Endothelial cell of umbilical vein (primary cell): ENCODE measurements at regions not wholly inside any gene's neighbourhood (a gene's known extent, or its start where the extent isn't known, plus 50 kb on each side); places are given as distances from the start of the nearest gene placed in this dataset.

Experiments
- BruUV-seq: library from RNA; stranded (reverse); fragments of 400-500 nt; replicated peaks from 2 replicates; lab custom pipeline; 2021; lab: Mats Ljungman, UMichigan
- CTCF ChIA-PET: fragments of 300-600, 350-600 bp; sonication (Branson Sonifier 250); formaldehyde crosslinking; loops from one replicate; lab custom pipeline; 2021; ENCODE audit warnings: antibody characterized with exemption, inconsistent platforms; lab: Charles Lee
- POLR2A ChIA-PET: fragments of 300-600, 350-600 bp; sonication (Branson Sonifier 250); formaldehyde crosslinking; loops from one replicate; lab custom pipeline; 2021; ENCODE audit warnings: antibody characterized with exemption, inconsistent platforms; lab: Charles Lee
- DNase-seq: peaks from one replicate; pipeline ENCODE4 v3.0.0-alpha.2; 2011; ENCODE audit warnings: low read depth, low spot score
- FAIRE-seq: peaks from 2 replicates; lab custom pipeline; 2011; peaks lifted over from hg19 to GRCh38; lab: Jason Lieb, UNC
- H2AFZ ChIP-seq: 2 replicates; pipeline ENCODE4 v1.6.0; 2012; ENCODE audit warnings: low read depth, low read length, control low read depth, inconsistent platforms
- H3K27ac ChIP-seq: 2 replicates; pipeline ENCODE4 v1.5.1; 2011; ENCODE audit warnings: low read depth, mild to moderate bottlenecking, control low read depth, low read length, moderate library complexity; ENCODE audit not compliant: insufficient read depth
- H3K27me3 ChIP-seq, 2 experiments: 2 replicates each; pipeline versions ENCODE4 v1.6.0 to v1.6.1; 2011; ENCODE audit warnings: low read length in 2 of 2, mixed read lengths in 1 of 2; ENCODE audit not compliant: control insufficient read depth in 2 of 2, insufficient read depth in 2 of 2
- H3K36me3 ChIP-seq, 2 experiments: 2 replicates in 1 of 2; 3 replicates in 1 of 2; pipeline ENCODE4 v1.5.1; 2011; ENCODE audit warnings: low read length in 2 of 2, mild to moderate bottlenecking in 1 of 2, moderate library complexity in 1 of 2; ENCODE audit not compliant: control insufficient read depth in 2 of 2, insufficient read depth in 2 of 2; ENCODE audit errors: extremely low read depth in 1 of 2
- H3K4me1 ChIP-seq: 3 replicates; pipeline ENCODE4 v1.5.1; 2011; ENCODE audit warnings: mild to moderate bottlenecking, low read length; ENCODE audit not compliant: control insufficient read depth, insufficient read depth; ENCODE audit errors: extremely low read depth
- H3K4me2 ChIP-seq: 2 replicates; pipeline ENCODE4 v1.6.1; 2011; ENCODE audit warnings: low read length, control low read depth, mixed read lengths; ENCODE audit not compliant: insufficient read depth
- H3K4me3 ChIP-seq, 3 experiments: fragments of 200-600 bp in 1 of 3; sonication (generic), shearing (Covaris generic) in 1 of 3; replicated peaks in 1 of 3; 2 replicates each; pipeline ENCODE4 v1.5.1; 2011 to 2016; ENCODE audit warnings: control low read depth in 3 of 3, low read length in 3 of 3, mild to moderate bottlenecking in 2 of 3, inconsistent platforms in 1 of 3, low read depth in 1 of 3, moderate library complexity in 1 of 3; ENCODE audit not compliant: insufficient read depth in 1 of 3
- H3K79me2 ChIP-seq: 2 replicates; pipeline ENCODE4 v1.6.0; 2012; ENCODE audit warnings: low read length, inconsistent platforms; ENCODE audit not compliant: control insufficient read depth, insufficient read depth
- H3K9ac ChIP-seq: replicated peaks from 2 replicates; pipeline ENCODE3; 2011; ENCODE audit warnings: low read length, control low read depth; ENCODE audit not compliant: insufficient read depth; ENCODE audit errors: extremely low read depth
- H3K9me1 ChIP-seq: replicated peaks from 3 replicates; pipeline ENCODE4 v1.6.0; 2011; ENCODE audit warnings: mild to moderate bottlenecking, low read length; ENCODE audit not compliant: control insufficient read depth, insufficient read depth; ENCODE audit errors: extremely low read depth
- H3K9me3 ChIP-seq: replicated peaks from 2 replicates; pipeline ENCODE4 v1.5.1; 2012; ENCODE audit warnings: low read length, inconsistent platforms; ENCODE audit not compliant: control insufficient read depth, insufficient read depth
- H4K20me1 ChIP-seq: replicated peaks from 2 replicates; pipeline ENCODE3; 2011; ENCODE audit warnings: mild to moderate bottlenecking, low read length; ENCODE audit not compliant: control insufficient read depth, insufficient read depth; ENCODE audit errors: extremely low read depth
- CTCF ChIP-seq, 2 donors: IDR thresholded peaks; 1 replicate in 1 of 2; 2 replicates in 1 of 2; pipeline ENCODE4 v1.5.1; 2011; ENCODE audit warnings: low read length in 2 of 2, mild to moderate bottlenecking in 2 of 2, moderate library complexity in 2 of 2, control low read depth in 1 of 2, inconsistent platforms in 1 of 2, low read depth in 1 of 2; ENCODE audit not compliant: insufficient read depth in 1 of 2; ENCODE audit errors: extremely low read depth in 1 of 2
- EZH2 ChIP-seq: IDR thresholded peaks from 2 replicates; pipeline ENCODE4 v1.6.1; 2012; ENCODE audit warnings: borderline replicate concordance, low read depth, mild to moderate bottlenecking, moderate library complexity, low read length, inconsistent platforms; ENCODE audit not compliant: severe bottlenecking
- FOS ChIP-seq: IDR thresholded peaks from 2 replicates; pipeline ENCODE4 v1.6.1; 2011; ENCODE audit warnings: mild to moderate bottlenecking, low read length, moderate library complexity, borderline replicate concordance; ENCODE audit not compliant: insufficient read depth
- GATA2 ChIP-seq: IDR thresholded peaks from 2 replicates; pipeline ENCODE4 v1.7.0; 2011; ENCODE audit warnings: low read depth, mild to moderate bottlenecking, moderate library complexity, mixed read lengths, low read length; ENCODE audit not compliant: insufficient read length, insufficient read depth
- JUN ChIP-seq: IDR thresholded peaks from 2 replicates; pipeline ENCODE4 v1.6.1; 2011; ENCODE audit warnings: borderline replicate concordance, low read depth; ENCODE audit not compliant: insufficient read length, insufficient read depth
- MYC ChIP-seq: IDR thresholded peaks from one replicate; pipeline ENCODE4 v1.6.1; 2011; ENCODE audit warnings: mild to moderate bottlenecking, low read depth, low read length
- POLR2A ChIP-seq: IDR thresholded peaks from 2 replicates; pipeline ENCODE4 v1.6.1; 2012; ENCODE audit warnings: low read depth, mild to moderate bottlenecking, control low read depth, low read length
- POLR2AphosphoS5 ChIP-seq: IDR thresholded peaks from 2 replicates; pipeline ENCODE4 v1.6.1; 2012; ENCODE audit warnings: low read depth, mild to moderate bottlenecking, control low read depth, low read length, moderate library complexity; ENCODE audit not compliant: insufficient read depth
- dilution Hi-C: fragments of 300-500 bp; cut with MboI; formaldehyde crosslinking; loops from one replicate; pipeline ENCODE4 v1.15.0; 2019; ENCODE audit warnings: low sequenced_read_pairs; ENCODE audit not compliant: extremely low pct_ligation_motif_present
- intact Hi-C: fragments of 100-400 bp; cut with micrococcal nuclease; formaldehyde crosslinking; loops from one replicate; pipeline ENCODE4 v1.10.0; 2022
- TF ChIP-seq, protein P1 (sequence below): IDR thresholded peaks from 2 replicates; pipeline ENCODE4 v1.6.1; 2011; ENCODE audit not compliant: insufficient read depth, insufficient read length

- no peak overlapping the region for H2AFZ ChIP-seq
- H3K27me3 ChIP-seq: no peaks in the 10 kb centered on the region
- no peaks in the 10 kb centered on the region for H4K20me1 ChIP-seq
- FAIRE-seq (no peak), DNase-seq (no peak)
- H3K79me2 ChIP-seq: no peaks in the 10 kb centered on the region
- CTCF ChIA-PET: no interaction called here
- H3K27ac ChIP-seq: no peak overlapping the region
- POLR2A ChIA-PET: no interaction called here
- no peaks in the 10 kb centered on the region for H3K4me1 ChIP-seq
- TF ChIP-seq GATA2: no peak
- no peak overlapping the region for H3K4me3 ChIP-seq
- no peaks in the 10 kb centered on the region for H3K9me3 ChIP-seq
- dilution Hi-C loops: no loop called here
- no TSS peak for BruUV-seq
- no peak overlapping the region for H3K4me2 ChIP-seq
- no peaks in the 10 kb centered on the region for H3K36me3 ChIP-seq
- H3K9ac ChIP-seq: no peak overlapping the region
- intact Hi-C loops: no loop called here
- H3K9me1 ChIP-seq: no peaks in the 10 kb centered on the region
These were observed 400.4 kb downstream of the WDR72 start for GRCh38 chr15:53359038-53359437.

GRCh38 chr15:53354874-53355273, 404.6 kb downstream of the WDR72 start:
- Histone ChIP-seq H3K9me3 (no peaks in the 10 kb centered on the region), H3K9ac (no peak overlapping the region), H3K36me3 (no peaks in the 10 kb centered on the region), H3K79me2 (no peaks in the 10 kb centered on the region), H3K4me1 (no peaks in the 10 kb centered on the region), H3K4me3 (no peak overlapping the region), H3K27ac (no peak overlapping the region), H2AFZ (no peak overlapping the region), H3K4me2 (no peak overlapping the region), H3K9me1 (no peaks in the 10 kb centered on the region), H4K20me1 (no peaks in the 10 kb centered on the region), H3K27me3 (no peaks in the 10 kb centered on the region)
- no peak for DNase-seq
- no TSS peak for BruUV-seq
- dilution Hi-C loops (no loop called here), intact Hi-C loops (no loop called here)
- no peak for FAIRE-seq
- TF ChIP-seq FOS (no peak), GATA2 (no peak), EZH2 (no peak), POLR2AphosphoS5 (no peak), MYC (no peak), POLR2A (no peak), CTCF (IDR thresholded peaks at IDR 0.05; ENCODE audit: extremely low read depth in 1 of 2, insufficient read depth in 1 of 2, low read depth in 1 of 2, low read length in 2 of 2) (no peak), JUN (no peak)
- TF ChIP-seq, protein P1, sequence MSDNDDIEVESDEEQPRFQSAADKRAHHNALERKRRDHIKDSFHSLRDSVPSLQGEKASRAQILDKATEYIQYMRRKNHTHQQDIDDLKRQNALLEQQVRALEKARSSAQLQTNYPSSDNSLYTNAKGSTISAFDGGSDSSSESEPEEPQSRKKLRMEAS: no peak
- ChIA-PET CTCF (no interaction called here), POLR2A (no interaction called here)
